HEK293 (cell line): ENCODE measurements at regions not wholly inside any gene's neighbourhood (a gene's known extent, or its start where the extent isn't known, plus 50 kb on each side); places are given as distances from the start of the nearest gene placed in this dataset.

Experiments used
- CTCF ChIA-PET: fragments of 350-600 bp; formaldehyde crosslinking; extraction: SDS; loops from one replicate; lab custom pipeline; 2021; ENCODE audit warnings: antibody characterized with exemption; lab: Yijun Ruan, JAX
- POLR2A ChIA-PET: fragments of 300-600 bp; formaldehyde crosslinking; extraction: SDS; loops from one replicate; lab custom pipeline; 2020; ENCODE audit warnings: antibody characterized with exemption, inconsistent platforms; lab: Yijun Ruan, JAX
- H3K27ac ChIP-seq: fragments of 200-500 bp; sonication (Bioruptor generic); 2 replicates; pipeline ENCODE4 v1.5.1; 2014; ENCODE audit warnings: low read depth, low read length, control low read depth, inconsistent platforms; ENCODE audit errors: extremely low read depth
- H3K36me3 ChIP-seq, 2 experiments: fragments of 200-500 bp in 1 of 2; sonication (Bioruptor generic) in 1 of 2; 1 replicate in 1 of 2; 2 replicates in 1 of 2; pipeline ENCODE4 v1.5.1; 2014 to 2017; ENCODE audit warnings: inconsistent platforms in 2 of 2, low read length in 2 of 2; ENCODE audit not compliant: control insufficient read depth in 2 of 2, insufficient read depth in 1 of 2
- H3K4me1 ChIP-seq: fragments of 200-500 bp; sonication (Bioruptor generic); 2 replicates; pipeline ENCODE4 v1.5.1; 2014; ENCODE audit warnings: mild to moderate bottlenecking, low read length, inconsistent platforms; ENCODE audit not compliant: control insufficient read depth, insufficient read depth
- H3K4me3 ChIP-seq: 2 replicates; pipeline ENCODE4 v1.5.1; 2011; ENCODE audit warnings: low read depth, mild to moderate bottlenecking, control low read depth, low read length, moderate library complexity
- H3K9me3 ChIP-seq: fragments of 200-500 bp; sonication (Bioruptor generic); 2 replicates; pipeline ENCODE4 v1.5.1; 2014; ENCODE audit warnings: low read depth, low read length, inconsistent platforms; ENCODE audit not compliant: control insufficient read depth, insufficient read depth
- GLIS2 ChIP-seq: fragments of 450-650 bp; formaldehyde crosslinking; IDR thresholded peaks from 2 replicates; pipeline ENCODE4 v1.5.1; 2016; ENCODE audit warnings: missing biosample characterization, missing genetic modification characterization
- RBAK ChIP-seq: fragments of 450-650 bp; formaldehyde crosslinking; IDR thresholded peaks from 2 replicates; pipeline ENCODE4 v1.5.1; 2016; ENCODE audit warnings: missing biosample characterization, missing genetic modification characterization
- REPIN1 ChIP-seq: fragments of 450-650 bp; formaldehyde crosslinking; IDR thresholded peaks from 2 replicates; pipeline ENCODE4 v1.5.1; 2017; ENCODE audit warnings: missing biosample characterization, missing genetic modification characterization, low read depth
- WT1 ChIP-seq: fragments of 450-650 bp; formaldehyde crosslinking; IDR thresholded peaks from 2 replicates; pipeline ENCODE4 v1.5.1; 2016; ENCODE audit warnings: missing biosample characterization, missing genetic modification characterization
- ZNF16 ChIP-seq: fragments of 450-650 bp; formaldehyde crosslinking; IDR thresholded peaks from 2 replicates; pipeline ENCODE4 v1.5.1; 2016; ENCODE audit warnings: low read depth, missing biosample characterization, missing genetic modification characterization
- ZNF174 ChIP-seq: fragments of 450-650 bp; formaldehyde crosslinking; IDR thresholded peaks from 2 replicates; pipeline ENCODE4 v1.5.0; 2017; ENCODE audit warnings: missing biosample characterization, mild to moderate bottlenecking, missing genetic modification characterization
- ZNF274 ChIP-seq, 2 experiments: fragments of 200-500 bp in 1 of 2; fragments of 450-650 bp in 1 of 2; sonication (Bioruptor generic) in 1 of 2; formaldehyde crosslinking in 1 of 2; IDR thresholded peaks; 2 replicates each; pipeline versions ENCODE4 v1.5.1 to v1.6.1; 2014 to 2016; ENCODE audit warnings: borderline replicate concordance in 1 of 2, inconsistent platforms in 1 of 2, low read length in 1 of 2, missing biosample characterization in 1 of 2, missing genetic modification characterization in 1 of 2
- ZNF624 ChIP-seq: fragments of 450-650 bp; formaldehyde crosslinking; IDR thresholded peaks from 2 replicates; pipeline ENCODE4 v1.5.1; 2017; ENCODE audit warnings: missing biosample characterization, missing genetic modification characterization
- ZNF701 ChIP-seq: fragments of 450-650 bp; formaldehyde crosslinking; IDR thresholded peaks from 2 replicates; pipeline ENCODE4 v1.5.1; 2016; ENCODE audit warnings: missing biosample characterization, missing genetic modification characterization
- ZNF843 ChIP-seq: fragments of 450-650 bp; formaldehyde crosslinking; IDR thresholded peaks from 2 replicates; pipeline ENCODE4 v1.5.1; 2016; ENCODE audit warnings: missing biosample characterization, missing genetic modification characterization
- ZSCAN30 ChIP-seq: fragments of 450-650 bp; IDR thresholded peaks from 2 replicates; pipeline ENCODE4 v1.5.1; 2018; ENCODE audit warnings: missing biosample characterization, mild to moderate bottlenecking, missing genetic modification characterization, moderate library complexity
- TF ChIP-seq, protein P1 (sequence below): fragments of 450-650 bp; formaldehyde crosslinking; IDR thresholded peaks from 2 replicates; pipeline ENCODE4 v1.5.1; 2016; ENCODE audit warnings: missing biosample characterization, missing genetic modification characterization
- TF ChIP-seq, protein P2 (sequence below): fragments of 450-650 bp; formaldehyde crosslinking; IDR thresholded peaks from 2 replicates; pipeline ENCODE4 v1.5.1; 2016; ENCODE audit warnings: missing biosample characterization, missing genetic modification characterization
- TF ChIP-seq, protein P3 (sequence below): fragments of 450-650 bp; formaldehyde crosslinking; IDR thresholded peaks from 2 replicates; pipeline ENCODE4 v1.5.1; 2017; ENCODE audit warnings: missing biosample characterization, missing genetic modification characterization
- TF ChIP-seq, protein P4 (sequence below): fragments of 450-650 bp; formaldehyde crosslinking; IDR thresholded peaks from 2 replicates; pipeline ENCODE4 v1.5.1; 2016; ENCODE audit warnings: missing biosample characterization, missing genetic modification characterization, borderline replicate concordance
- TF ChIP-seq, protein P5 (sequence below): fragments of 450-650 bp; formaldehyde crosslinking; IDR thresholded peaks from 2 replicates; pipeline ENCODE4 v1.5.1; 2017; ENCODE audit warnings: missing biosample characterization, missing genetic modification characterization
- TF ChIP-seq, protein P6 (sequence below): fragments of 450-650 bp; formaldehyde crosslinking; IDR thresholded peaks from 2 replicates; pipeline ENCODE4 v1.5.1; 2016; ENCODE audit warnings: missing biosample characterization, missing genetic modification characterization, borderline replicate concordance

DNA sequence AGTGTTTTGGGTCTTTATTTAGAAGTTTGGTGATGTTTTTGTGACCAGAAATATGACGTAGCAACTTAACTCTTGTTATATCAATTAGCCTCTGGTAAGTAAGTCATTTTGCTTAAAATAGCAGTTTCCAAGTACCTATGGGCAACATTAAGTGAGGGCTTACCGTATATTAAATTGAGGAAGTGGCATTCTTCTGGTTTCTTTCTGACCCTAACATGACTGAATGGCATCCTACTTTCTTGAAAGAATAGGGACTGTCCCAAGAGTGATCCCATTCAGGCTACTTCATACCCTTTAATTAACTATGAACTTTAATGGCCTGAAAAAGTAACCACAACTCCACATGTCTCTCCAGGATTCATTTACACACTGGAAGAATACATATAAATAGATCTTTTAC is 106.6 kb downstream of the MZT1 start:
- ChIA-PET CTCF (no interaction called here), POLR2A (no interaction called here)
- H3K36me3 ChIP-seq, result no peaks in the 10 kb centered on the region
- no peaks in the 10 kb centered on the region for H3K9me3 ChIP-seq
- H3K27ac ChIP-seq, result no peak overlapping the region
- no peaks in the 10 kb centered on the region for H3K4me1 ChIP-seq
- no peak overlapping the region for H3K4me3 ChIP-seq
- TF ChIP-seq ZSCAN30 (tag by site-specific recombination) (no peak), WT1 (tag by site-specific recombination) (no peak), ZNF274 (IDR thresholded peaks at IDR 0.05; ENCODE audit: low read length) (no peak), ZNF274 (tag by site-specific recombination; IDR thresholded peaks at IDR 0.05; ENCODE audit: borderline replicate concordance) (no peak), ZNF624 (tag by site-specific recombination) (no peak)
- TF ChIP-seq, protein P1, sequence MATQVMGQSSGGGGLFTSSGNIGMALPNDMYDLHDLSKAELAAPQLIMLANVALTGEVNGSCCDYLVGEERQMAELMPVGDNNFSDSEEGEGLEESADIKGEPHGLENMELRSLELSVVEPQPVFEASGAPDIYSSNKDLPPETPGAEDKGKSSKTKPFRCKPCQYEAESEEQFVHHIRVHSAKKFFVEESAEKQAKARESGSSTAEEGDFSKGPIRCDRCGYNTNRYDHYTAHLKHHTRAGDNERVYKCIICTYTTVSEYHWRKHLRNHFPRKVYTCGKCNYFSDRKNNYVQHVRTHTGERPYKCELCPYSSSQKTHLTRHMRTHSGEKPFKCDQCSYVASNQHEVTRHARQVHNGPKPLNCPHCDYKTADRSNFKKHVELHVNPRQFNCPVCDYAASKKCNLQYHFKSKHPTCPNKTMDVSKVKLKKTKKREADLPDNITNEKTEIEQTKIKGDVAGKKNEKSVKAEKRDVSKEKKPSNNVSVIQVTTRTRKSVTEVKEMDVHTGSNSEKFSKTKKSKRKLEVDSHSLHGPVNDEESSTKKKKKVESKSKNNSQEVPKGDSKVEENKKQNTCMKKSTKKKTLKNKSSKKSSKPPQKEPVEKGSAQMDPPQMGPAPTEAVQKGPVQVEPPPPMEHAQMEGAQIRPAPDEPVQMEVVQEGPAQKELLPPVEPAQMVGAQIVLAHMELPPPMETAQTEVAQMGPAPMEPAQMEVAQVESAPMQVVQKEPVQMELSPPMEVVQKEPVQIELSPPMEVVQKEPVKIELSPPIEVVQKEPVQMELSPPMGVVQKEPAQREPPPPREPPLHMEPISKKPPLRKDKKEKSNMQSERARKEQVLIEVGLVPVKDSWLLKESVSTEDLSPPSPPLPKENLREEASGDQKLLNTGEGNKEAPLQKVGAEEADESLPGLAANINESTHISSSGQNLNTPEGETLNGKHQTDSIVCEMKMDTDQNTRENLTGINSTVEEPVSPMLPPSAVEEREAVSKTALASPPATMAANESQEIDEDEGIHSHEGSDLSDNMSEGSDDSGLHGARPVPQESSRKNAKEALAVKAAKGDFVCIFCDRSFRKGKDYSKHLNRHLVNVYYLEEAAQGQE, result no peak

DNA sequence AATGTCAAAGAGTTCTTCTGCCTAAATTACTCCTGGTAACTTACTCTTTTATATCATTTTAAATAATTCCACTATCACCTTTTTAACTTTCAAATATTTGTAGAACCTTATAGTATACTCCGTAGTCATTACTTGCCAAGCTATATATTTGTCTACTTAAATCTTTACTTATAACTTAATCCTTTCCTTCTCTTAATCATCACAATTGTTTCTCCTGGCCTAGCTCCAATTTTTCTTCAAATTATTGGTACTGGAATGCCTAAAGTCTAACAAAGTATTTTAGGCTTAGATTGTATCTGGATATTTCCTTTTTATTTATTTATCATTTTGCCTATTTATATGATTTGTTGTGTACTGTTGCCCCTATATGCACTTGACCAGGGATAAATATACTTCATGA is 109.5 kb downstream of the MZT1 start:
- POLR2A ChIA-PET, result no interaction called here

DNA sequence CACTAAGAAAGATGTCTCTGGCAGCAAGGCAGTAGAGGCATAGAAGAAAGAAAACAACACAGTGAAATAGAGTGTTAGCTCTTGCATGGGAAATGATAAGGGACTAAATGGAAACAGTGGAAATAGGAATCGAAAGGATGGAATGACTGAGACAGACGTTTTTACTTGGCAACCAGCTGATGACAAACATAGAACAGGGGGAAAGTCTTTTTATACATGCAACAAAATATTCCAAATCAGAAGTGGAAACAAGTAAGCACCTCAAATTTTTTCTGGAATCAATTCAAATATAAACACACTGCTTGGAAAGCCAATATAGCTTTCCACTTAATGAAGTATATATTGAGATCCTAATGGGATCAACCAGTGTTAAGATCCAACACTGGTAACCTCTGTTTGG is 110.2 kb downstream of the MZT1 start:
- CTCF ChIA-PET, result interaction anchor here (0.7 kb wide), 1 partner anchor 26 kb away, joined by 3 read pairs; no protein-coding TSS in a partner anchor
- POLR2A ChIA-PET, result no interaction called here
- Histone ChIP-seq H3K36me3 (no peaks in the 10 kb centered on the region), H3K27ac (no peak overlapping the region), H3K4me1 (no peaks in the 10 kb centered on the region), H3K4me3 (no peak overlapping the region), H3K9me3 (no peaks in the 10 kb centered on the region)
- TF ChIP-seq, protein P2, sequence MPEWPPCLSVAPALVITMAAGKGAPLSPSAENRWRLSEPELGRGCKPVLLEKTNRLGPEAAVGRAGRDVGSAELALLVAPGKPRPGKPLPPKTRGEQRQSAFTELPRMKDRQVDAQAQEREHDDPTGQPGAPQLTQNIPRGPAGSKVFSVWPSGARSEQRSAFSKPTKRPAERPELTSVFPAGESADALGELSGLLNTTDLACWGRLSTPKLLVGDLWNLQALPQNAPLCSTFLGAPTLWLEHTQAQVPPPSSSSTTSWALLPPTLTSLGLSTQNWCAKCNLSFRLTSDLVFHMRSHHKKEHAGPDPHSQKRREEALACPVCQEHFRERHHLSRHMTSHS (tag by site-specific recombination), result no peak
- no peak for TF ChIP-seq ZNF701 (tag by site-specific recombination)
- TF ChIP-seq, protein P3, sequence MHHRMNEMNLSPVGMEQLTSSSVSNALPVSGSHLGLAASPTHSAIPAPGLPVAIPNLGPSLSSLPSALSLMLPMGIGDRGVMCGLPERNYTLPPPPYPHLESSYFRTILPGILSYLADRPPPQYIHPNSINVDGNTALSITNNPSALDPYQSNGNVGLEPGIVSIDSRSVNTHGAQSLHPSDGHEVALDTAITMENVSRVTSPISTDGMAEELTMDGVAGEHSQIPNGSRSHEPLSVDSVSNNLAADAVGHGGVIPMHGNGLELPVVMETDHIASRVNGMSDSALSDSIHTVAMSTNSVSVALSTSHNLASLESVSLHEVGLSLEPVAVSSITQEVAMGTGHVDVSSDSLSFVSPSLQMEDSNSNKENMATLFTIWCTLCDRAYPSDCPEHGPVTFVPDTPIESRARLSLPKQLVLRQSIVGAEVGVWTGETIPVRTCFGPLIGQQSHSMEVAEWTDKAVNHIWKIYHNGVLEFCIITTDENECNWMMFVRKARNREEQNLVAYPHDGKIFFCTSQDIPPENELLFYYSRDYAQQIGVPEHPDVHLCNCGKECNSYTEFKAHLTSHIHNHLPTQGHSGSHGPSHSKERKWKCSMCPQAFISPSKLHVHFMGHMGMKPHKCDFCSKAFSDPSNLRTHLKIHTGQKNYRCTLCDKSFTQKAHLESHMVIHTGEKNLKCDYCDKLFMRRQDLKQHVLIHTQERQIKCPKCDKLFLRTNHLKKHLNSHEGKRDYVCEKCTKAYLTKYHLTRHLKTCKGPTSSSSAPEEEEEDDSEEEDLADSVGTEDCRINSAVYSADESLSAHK (tag by site-specific recombination), result no peak
- TF ChIP-seq, protein P4, sequence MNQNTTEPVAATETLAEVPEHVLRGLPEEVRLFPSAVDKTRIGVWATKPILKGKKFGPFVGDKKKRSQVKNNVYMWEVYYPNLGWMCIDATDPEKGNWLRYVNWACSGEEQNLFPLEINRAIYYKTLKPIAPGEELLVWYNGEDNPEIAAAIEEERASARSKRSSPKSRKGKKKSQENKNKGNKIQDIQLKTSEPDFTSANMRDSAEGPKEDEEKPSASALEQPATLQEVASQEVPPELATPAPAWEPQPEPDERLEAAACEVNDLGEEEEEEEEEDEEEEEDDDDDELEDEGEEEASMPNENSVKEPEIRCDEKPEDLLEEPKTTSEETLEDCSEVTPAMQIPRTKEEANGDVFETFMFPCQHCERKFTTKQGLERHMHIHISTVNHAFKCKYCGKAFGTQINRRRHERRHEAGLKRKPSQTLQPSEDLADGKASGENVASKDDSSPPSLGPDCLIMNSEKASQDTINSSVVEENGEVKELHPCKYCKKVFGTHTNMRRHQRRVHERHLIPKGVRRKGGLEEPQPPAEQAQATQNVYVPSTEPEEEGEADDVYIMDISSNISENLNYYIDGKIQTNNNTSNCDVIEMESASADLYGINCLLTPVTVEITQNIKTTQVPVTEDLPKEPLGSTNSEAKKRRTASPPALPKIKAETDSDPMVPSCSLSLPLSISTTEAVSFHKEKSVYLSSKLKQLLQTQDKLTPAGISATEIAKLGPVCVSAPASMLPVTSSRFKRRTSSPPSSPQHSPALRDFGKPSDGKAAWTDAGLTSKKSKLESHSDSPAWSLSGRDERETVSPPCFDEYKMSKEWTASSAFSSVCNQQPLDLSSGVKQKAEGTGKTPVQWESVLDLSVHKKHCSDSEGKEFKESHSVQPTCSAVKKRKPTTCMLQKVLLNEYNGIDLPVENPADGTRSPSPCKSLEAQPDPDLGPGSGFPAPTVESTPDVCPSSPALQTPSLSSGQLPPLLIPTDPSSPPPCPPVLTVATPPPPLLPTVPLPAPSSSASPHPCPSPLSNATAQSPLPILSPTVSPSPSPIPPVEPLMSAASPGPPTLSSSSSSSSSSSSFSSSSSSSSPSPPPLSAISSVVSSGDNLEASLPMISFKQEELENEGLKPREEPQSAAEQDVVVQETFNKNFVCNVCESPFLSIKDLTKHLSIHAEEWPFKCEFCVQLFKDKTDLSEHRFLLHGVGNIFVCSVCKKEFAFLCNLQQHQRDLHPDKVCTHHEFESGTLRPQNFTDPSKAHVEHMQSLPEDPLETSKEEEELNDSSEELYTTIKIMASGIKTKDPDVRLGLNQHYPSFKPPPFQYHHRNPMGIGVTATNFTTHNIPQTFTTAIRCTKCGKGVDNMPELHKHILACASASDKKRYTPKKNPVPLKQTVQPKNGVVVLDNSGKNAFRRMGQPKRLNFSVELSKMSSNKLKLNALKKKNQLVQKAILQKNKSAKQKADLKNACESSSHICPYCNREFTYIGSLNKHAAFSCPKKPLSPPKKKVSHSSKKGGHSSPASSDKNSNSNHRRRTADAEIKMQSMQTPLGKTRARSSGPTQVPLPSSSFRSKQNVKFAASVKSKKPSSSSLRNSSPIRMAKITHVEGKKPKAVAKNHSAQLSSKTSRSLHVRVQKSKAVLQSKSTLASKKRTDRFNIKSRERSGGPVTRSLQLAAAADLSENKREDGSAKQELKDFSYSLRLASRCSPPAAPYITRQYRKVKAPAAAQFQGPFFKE, result no peak

More for the DNA sequence above, 109.5 kb downstream of the MZT1 start:
- CTCF ChIA-PET, result no interaction called here
- no peaks in the 10 kb centered on the region for H3K9me3 ChIP-seq
- TF ChIP-seq REPIN1 (tag by site-specific recombination) (no peak), ZNF174 (tag by site-specific recombination) (no peak), GLIS2 (no peak), ZNF16 (no peak), ZNF843 (tag by site-specific recombination) (no peak), ZSCAN30 (tag by site-specific recombination) (no peak), RBAK (tag by site-specific recombination) (no peak)
- TF ChIP-seq, protein P5, sequence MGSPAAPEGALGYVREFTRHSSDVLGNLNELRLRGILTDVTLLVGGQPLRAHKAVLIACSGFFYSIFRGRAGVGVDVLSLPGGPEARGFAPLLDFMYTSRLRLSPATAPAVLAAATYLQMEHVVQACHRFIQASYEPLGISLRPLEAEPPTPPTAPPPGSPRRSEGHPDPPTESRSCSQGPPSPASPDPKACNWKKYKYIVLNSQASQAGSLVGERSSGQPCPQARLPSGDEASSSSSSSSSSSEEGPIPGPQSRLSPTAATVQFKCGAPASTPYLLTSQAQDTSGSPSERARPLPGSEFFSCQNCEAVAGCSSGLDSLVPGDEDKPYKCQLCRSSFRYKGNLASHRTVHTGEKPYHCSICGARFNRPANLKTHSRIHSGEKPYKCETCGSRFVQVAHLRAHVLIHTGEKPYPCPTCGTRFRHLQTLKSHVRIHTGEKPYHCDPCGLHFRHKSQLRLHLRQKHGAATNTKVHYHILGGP (tag by site-specific recombination), result no peak
- TF ChIP-seq, protein P6, sequence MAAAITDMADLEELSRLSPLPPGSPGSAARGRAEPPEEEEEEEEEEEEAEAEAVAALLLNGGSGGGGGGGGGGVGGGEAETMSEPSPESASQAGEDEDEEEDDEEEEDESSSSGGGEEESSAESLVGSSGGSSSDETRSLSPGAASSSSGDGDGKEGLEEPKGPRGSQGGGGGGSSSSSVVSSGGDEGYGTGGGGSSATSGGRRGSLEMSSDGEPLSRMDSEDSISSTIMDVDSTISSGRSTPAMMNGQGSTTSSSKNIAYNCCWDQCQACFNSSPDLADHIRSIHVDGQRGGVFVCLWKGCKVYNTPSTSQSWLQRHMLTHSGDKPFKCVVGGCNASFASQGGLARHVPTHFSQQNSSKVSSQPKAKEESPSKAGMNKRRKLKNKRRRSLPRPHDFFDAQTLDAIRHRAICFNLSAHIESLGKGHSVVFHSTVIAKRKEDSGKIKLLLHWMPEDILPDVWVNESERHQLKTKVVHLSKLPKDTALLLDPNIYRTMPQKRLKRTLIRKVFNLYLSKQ (tag by site-specific recombination), result no peak
- H3K27ac ChIP-seq, result no peak overlapping the region
- H3K4me1 ChIP-seq, result no peaks in the 10 kb centered on the region
- H3K4me3 ChIP-seq, result no peak overlapping the region
- no peaks in the 10 kb centered on the region for H3K36me3 ChIP-seq
